Loucy (cell line): ENCODE measurements at regions not wholly inside any gene's neighbourhood (a gene's known extent, or its start where the extent isn't known, plus 50 kb on each side); places are given as distances from the start of the nearest gene placed in this dataset.

ENCODE experiments used
- H2AFZ ChIP-seq: fragments of 200-600 bp; sonication (generic); 2 replicates; pipeline ENCODE4 v1.6.0; 2016; ENCODE audit warnings: antibody characterized with exemption, mild to moderate bottlenecking, low read length, moderate library complexity
- H3F3A ChIP-seq: fragments of 200-600 bp; 2 replicates; pipeline ENCODE4 v1.6.0; 2016; ENCODE audit warnings: antibody characterized with exemption, low read depth, mild to moderate bottlenecking
- H3K27me3 ChIP-seq: fragments of 200-600 bp; sonication (generic); 2 replicates; pipeline ENCODE4 v1.6.1; 2014; ENCODE audit warnings: low read length, mild to moderate bottlenecking; ENCODE audit not compliant: insufficient read depth, poor library complexity, severe bottlenecking
- H3K36me3 ChIP-seq: fragments of 200-600 bp; sonication (generic); 2 replicates; pipeline ENCODE4 v1.6.1; 2016; ENCODE audit warnings: low read length; ENCODE audit not compliant: insufficient read depth
- H3K4me1 ChIP-seq: fragments of 200-600 bp; sonication (generic); 2 replicates; pipeline ENCODE4 v1.5.1; 2014; ENCODE audit warnings: low read length, mild to moderate bottlenecking; ENCODE audit not compliant: insufficient read depth, poor library complexity, severe bottlenecking
- H3K4me2 ChIP-seq: fragments of 200-600 bp; sonication (generic); 2 replicates; pipeline ENCODE4 v1.6.0; 2014; ENCODE audit warnings: antibody characterized with exemption, low read length, low read depth, mild to moderate bottlenecking; ENCODE audit not compliant: poor library complexity, severe bottlenecking
- H3K4me3 ChIP-seq: fragments of 200-600 bp; sonication (generic); 2 replicates; pipeline ENCODE4 v1.5.1; 2014; ENCODE audit warnings: low read length, mild to moderate bottlenecking, mixed read lengths; ENCODE audit not compliant: poor library complexity, severe bottlenecking
- H3K79me2 ChIP-seq: fragments of 200-600 bp; sonication (generic); 2 replicates; pipeline ENCODE4 v1.6.1; 2014; ENCODE audit warnings: low read length; ENCODE audit not compliant: insufficient read depth
- H3K9ac ChIP-seq: fragments of 200-600 bp; sonication (generic); 2 replicates; pipeline ENCODE4 v1.6.0; 2014; ENCODE audit warnings: mild to moderate bottlenecking, low read depth, low read length, moderate library complexity; ENCODE audit not compliant: poor library complexity, severe bottlenecking
- H3K9me2 ChIP-seq: fragments of 200-600 bp; sonication (generic); replicated peaks from 2 replicates; pipeline ENCODE4 v1.6.1; 2016; ENCODE audit warnings: low read depth, low read length, mixed read lengths
- H3K9me3 ChIP-seq: fragments of 200-600 bp; sonication (generic); 2 replicates; pipeline ENCODE4 v1.6.1; 2014; ENCODE audit warnings: mild to moderate bottlenecking, antibody characterized with exemption, low read length, low read depth; ENCODE audit not compliant: insufficient read depth
- H4K20me1 ChIP-seq: fragments of 200-600 bp; sonication (generic); 2 replicates; pipeline ENCODE4 v1.6.0; 2014; ENCODE audit warnings: antibody characterized with exemption, low read length, mild to moderate bottlenecking; ENCODE audit not compliant: insufficient read depth, poor library complexity, severe bottlenecking
- EZH2phosphoT487 ChIP-seq: fragments of 200-600 bp; IDR thresholded peaks from 2 replicates; pipeline ENCODE4 v1.6.1; 2018; ENCODE audit warnings: antibody characterized with exemption, mild to moderate bottlenecking, moderate library complexity, borderline replicate concordance
- TF ChIP-seq, protein P1 (sequence below): fragments of 200-600 bp; sonication (generic); conservative IDR thresholded peaks from 2 replicates; pipeline ENCODE4 v1.5.1; 2014; ENCODE audit warnings: mild to moderate bottlenecking, antibody characterized with exemption, low read length

DNA sequence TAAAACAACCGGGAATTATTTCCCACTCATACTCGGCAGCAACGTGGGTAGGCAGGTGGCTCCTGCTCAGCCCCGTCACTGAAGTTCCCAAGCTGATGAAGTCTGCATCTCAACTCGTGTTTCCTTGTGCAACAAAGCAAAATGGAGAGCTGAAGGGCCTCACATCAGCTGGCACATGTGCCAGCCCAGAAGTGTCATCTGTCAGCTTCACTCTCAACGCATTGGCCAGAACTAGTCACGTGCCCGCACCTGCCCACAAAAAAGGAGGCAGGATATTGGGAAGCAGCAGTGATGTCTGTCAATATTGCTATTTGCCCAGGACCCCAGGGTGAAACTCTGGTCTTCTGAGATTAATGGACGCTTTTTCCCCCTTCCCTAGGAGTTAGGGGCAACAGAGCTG, 344.0 kb downstream of the BCL11B start:
- Histone ChIP-seq H3K27me3 (no peaks in the 10 kb centered on the region), H2AFZ (no peak overlapping the region), H3K4me3 (no peak overlapping the region), H3F3A (no peaks in the 10 kb centered on the region), H4K20me1 (no peaks in the 10 kb centered on the region), H3K9me3 (no peaks in the 10 kb centered on the region), H3K36me3 (no peaks in the 10 kb centered on the region), H3K4me1 (peaks cover 23% of the 10 kb centered on the region), H3K9ac (no peak overlapping the region), H3K9me2 (no peaks in the 10 kb centered on the region), H3K79me2 (no peaks in the 10 kb centered on the region), H3K4me2 (no peak overlapping the region)
- TF ChIP-seq EZH2phosphoT487, result no peak
- TF ChIP-seq, protein P1, sequence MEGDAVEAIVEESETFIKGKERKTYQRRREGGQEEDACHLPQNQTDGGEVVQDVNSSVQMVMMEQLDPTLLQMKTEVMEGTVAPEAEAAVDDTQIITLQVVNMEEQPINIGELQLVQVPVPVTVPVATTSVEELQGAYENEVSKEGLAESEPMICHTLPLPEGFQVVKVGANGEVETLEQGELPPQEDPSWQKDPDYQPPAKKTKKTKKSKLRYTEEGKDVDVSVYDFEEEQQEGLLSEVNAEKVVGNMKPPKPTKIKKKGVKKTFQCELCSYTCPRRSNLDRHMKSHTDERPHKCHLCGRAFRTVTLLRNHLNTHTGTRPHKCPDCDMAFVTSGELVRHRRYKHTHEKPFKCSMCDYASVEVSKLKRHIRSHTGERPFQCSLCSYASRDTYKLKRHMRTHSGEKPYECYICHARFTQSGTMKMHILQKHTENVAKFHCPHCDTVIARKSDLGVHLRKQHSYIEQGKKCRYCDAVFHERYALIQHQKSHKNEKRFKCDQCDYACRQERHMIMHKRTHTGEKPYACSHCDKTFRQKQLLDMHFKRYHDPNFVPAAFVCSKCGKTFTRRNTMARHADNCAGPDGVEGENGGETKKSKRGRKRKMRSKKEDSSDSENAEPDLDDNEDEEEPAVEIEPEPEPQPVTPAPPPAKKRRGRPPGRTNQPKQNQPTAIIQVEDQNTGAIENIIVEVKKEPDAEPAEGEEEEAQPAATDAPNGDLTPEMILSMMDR, result no peak

DNA sequence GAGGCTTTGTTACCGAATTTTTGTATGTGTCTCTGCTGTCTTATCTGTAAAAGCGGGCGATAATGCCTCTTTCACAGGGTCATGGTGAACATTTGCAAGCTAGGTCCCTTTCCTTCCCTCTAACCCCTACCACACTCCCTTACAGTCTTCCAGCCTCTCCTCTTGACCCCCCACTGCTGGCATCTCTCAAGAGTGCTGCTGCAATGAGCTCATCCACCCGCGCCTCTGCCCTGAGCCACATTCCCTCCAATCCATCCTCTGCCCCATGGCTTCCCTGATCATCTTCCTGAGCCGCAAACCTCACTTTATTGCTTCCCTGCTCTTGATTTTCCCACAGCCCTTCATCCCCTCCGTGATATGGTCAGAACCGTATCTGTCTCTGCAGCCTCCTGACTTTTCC, 343.6 kb downstream of the BCL11B start:
- Histone ChIP-seq H4K20me1 (no peaks in the 10 kb centered on the region), H3K9me3 (no peaks in the 10 kb centered on the region), H3K9me2 (no peaks in the 10 kb centered on the region), H3K4me2 (no peak overlapping the region), H3F3A (no peaks in the 10 kb centered on the region), H2AFZ (no peak overlapping the region), H3K27me3 (no peaks in the 10 kb centered on the region), H3K36me3 (no peaks in the 10 kb centered on the region), H3K79me2 (no peaks in the 10 kb centered on the region), H3K4me3 (no peak overlapping the region), H3K9ac (no peak overlapping the region), H3K4me1 (peaks cover 25% of the 10 kb centered on the region)
- no peak for TF ChIP-seq EZH2phosphoT487
- TF ChIP-seq, protein P1, result no peak

DNA sequence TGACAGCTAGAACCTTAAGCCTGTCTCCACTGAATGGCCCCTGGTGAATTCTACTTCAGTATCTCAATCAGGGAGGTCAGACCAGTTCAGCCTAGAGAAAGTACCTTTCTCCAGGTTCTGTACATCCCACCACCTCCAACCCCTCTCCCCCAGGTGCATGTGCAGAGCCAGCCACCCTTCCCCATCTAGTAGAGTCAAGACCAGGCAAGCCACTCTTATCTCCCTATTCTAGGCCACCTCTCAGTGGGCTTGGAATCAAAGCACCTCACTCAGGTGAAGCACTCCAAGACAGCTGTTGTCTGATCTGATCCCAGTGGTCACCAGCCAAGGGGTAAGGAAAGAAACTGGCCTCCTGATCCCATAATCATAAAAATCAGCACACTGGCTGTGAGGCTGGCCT, 340.9 kb downstream of the BCL11B start:
- Histone ChIP-seq H3K9me3 (no peaks in the 10 kb centered on the region), H3K36me3 (no peaks in the 10 kb centered on the region), H3F3A (no peaks in the 10 kb centered on the region), H2AFZ (peak overlapping the region; percentile 7; the same call in 1 of the 2 replicates), H3K4me1 (peaks cover 25% of the 10 kb centered on the region), H4K20me1 (no peaks in the 10 kb centered on the region), H3K4me3 (no peak overlapping the region), H3K27me3 (no peaks in the 10 kb centered on the region), H3K9ac (peak overlapping the region; percentile 52), H3K9me2 (no peaks in the 10 kb centered on the region), H3K79me2 (no peaks in the 10 kb centered on the region), H3K4me2 (peak overlapping the region; percentile 58)
- TF ChIP-seq, protein P1, result no peak
- no peak for TF ChIP-seq EZH2phosphoT487
